Vagina (tissue), 2 donors: ENCODE measurements at regions not wholly inside any gene's neighbourhood (a gene's known extent, or its start where the extent isn't known, plus 50 kb on each side); places are given as distances from the start of the nearest gene placed in this dataset.

Experiments
- DNase-seq, 2 donors: peaks; one replicate each; pipeline ENCODE4 v3.0.0-alpha.2; 2017; ENCODE audit errors: extremely low spot score in 2 of 2
- H3K27ac ChIP-seq: fragments of 200-600 bp; sonication (generic); one replicate; pipeline ENCODE4 v1.5.1; 2019
- H3K27me3 ChIP-seq: fragments of 200-600 bp; sonication (generic); one replicate; pipeline ENCODE4 v1.5.1; 2019
- H3K36me3 ChIP-seq, 2 donors: fragments of 200-600 bp; sonication (generic); one replicate each; pipeline ENCODE4 v1.5.1; 2017 to 2019
- H3K4me1 ChIP-seq: fragments of 200-600 bp; sonication (generic); one replicate; pipeline ENCODE4 v1.5.1; 2019
- H3K4me3 ChIP-seq, 2 donors: fragments of 200-600 bp; sonication (generic); 1 replicate in 1 of 2; 2 replicates in 1 of 2; pipeline ENCODE4 v1.5.1; 2016 to 2019
- H3K9me3 ChIP-seq: fragments of 200-600 bp; sonication (generic); one replicate; pipeline ENCODE4 v1.5.1; 2019
- CTCF ChIP-seq, 3 experiments: fragments of 450-650 bp in 2 of 3; fragments of 200-600 bp in 1 of 3; sonication (generic) in 1 of 3; IDR thresholded peaks; one replicate each; pipeline ENCODE4 v1.5.1; 2017 to 2019; ENCODE audit warnings: antibody characterized with exemption in 3 of 3, mild to moderate bottlenecking in 2 of 3, moderate library complexity in 2 of 3
- POLR2A ChIP-seq, 2 donors: fragments of 450-650 bp; IDR thresholded peaks; one replicate each; pipeline ENCODE4 v1.6.1; 2017; ENCODE audit warnings: antibody characterized with exemption in 2 of 2, mild to moderate bottlenecking in 2 of 2, moderate library complexity in 2 of 2
- POLR2AphosphoS5 ChIP-seq, 2 donors: sonication (generic); formaldehyde crosslinking; IDR thresholded peaks; one replicate each; pipeline ENCODE4 v1.9.0; 2017; ENCODE audit warnings: antibody characterized with exemption in 2 of 2, mild to moderate bottlenecking in 2 of 2, low read depth in 1 of 2; ENCODE audit not compliant: insufficient read depth in 1 of 2
- intact Hi-C: fragments of 100-400 bp; cut with DNase I; formaldehyde crosslinking; loops from one replicate; pipeline ENCODE4 v1.15.1; 2023

GRCh38 chr16:49130397-49130796 lies 151.2 kb downstream of the CBLN1 start:
- TF ChIP-seq POLR2AphosphoS5 (IDR thresholded peaks at IDR 0.05; ENCODE audit: insufficient read depth in 1 of 2, low read depth in 1 of 2) = no peak
- TF ChIP-seq POLR2A (IDR thresholded peaks at IDR 0.05) = no peak
- TF ChIP-seq CTCF (IDR thresholded peaks at IDR 0.05) = no peak
- DNase-seq = peak in 1 of 2 donors; percentile 42
- no peak overlapping the region for H3K4me3 ChIP-seq
- H3K27me3 ChIP-seq = no peaks in the 10 kb centered on the region
- no peaks in the 10 kb centered on the region for H3K4me1 ChIP-seq
- no peak overlapping the region for H3K27ac ChIP-seq
- no peaks in the 10 kb centered on the region for H3K9me3 ChIP-seq
- no peaks in the 10 kb centered on the region for H3K36me3 ChIP-seq
- intact Hi-C loops = no loop called here

GRCh38 chr16:49129935-49130334 lies 151.7 kb downstream of the CBLN1 start:
- Histone ChIP-seq H3K4me1 (no peaks in the 10 kb centered on the region), H3K36me3 (no peaks in the 10 kb centered on the region), H3K27me3 (no peaks in the 10 kb centered on the region), H3K27ac (no peak overlapping the region), H3K4me3 (no peak overlapping the region), H3K9me3 (no peaks in the 10 kb centered on the region)
- TF ChIP-seq CTCF (IDR thresholded peaks at IDR 0.05) = no peak
- no peak for TF ChIP-seq POLR2A (IDR thresholded peaks at IDR 0.05)
- TF ChIP-seq POLR2AphosphoS5 (IDR thresholded peaks at IDR 0.05; ENCODE audit: insufficient read depth in 1 of 2, low read depth in 1 of 2) = no peak
- intact Hi-C loops = no loop called here
- DNase-seq = peak in 1 of 2 donors; percentile 27

- Histone ChIP-seq H3K9me3 (no peaks in the 10 kb centered on the region), H3K4me1 (no peaks in the 10 kb centered on the region), H3K27me3 (no peaks in the 10 kb centered on the region), H3K4me3 (no peak overlapping the region), H3K36me3 (no peaks in the 10 kb centered on the region), H3K27ac (no peak overlapping the region)
- TF ChIP-seq CTCF (IDR thresholded peaks at IDR 0.05) (no peak), POLR2A (IDR thresholded peaks at IDR 0.05) (no peak), POLR2AphosphoS5 (IDR thresholded peaks at IDR 0.05; ENCODE audit: insufficient read depth in 1 of 2, low read depth in 1 of 2) (no peak)
- peak in 1 of 2 donors; percentile 40 for DNase-seq
- intact Hi-C loops = no loop called here
These were observed 152.9 kb downstream of the CBLN1 start for GRCh38 chr16:49128740-49129139.

- Histone ChIP-seq H3K27ac (no peak overlapping the region), H3K4me1 (no peaks in the 10 kb centered on the region), H3K36me3 (no peaks in the 10 kb centered on the region), H3K4me3 (no peak overlapping the region), H3K27me3 (no peaks in the 10 kb centered on the region), H3K9me3 (no peaks in the 10 kb centered on the region)
- TF ChIP-seq CTCF (IDR thresholded peaks at IDR 0.05) = no peak
- TF ChIP-seq POLR2AphosphoS5 (IDR thresholded peaks at IDR 0.05; ENCODE audit: insufficient read depth in 1 of 2, low read depth in 1 of 2) = no peak
- TF ChIP-seq POLR2A (IDR thresholded peaks at IDR 0.05) = no peak
- intact Hi-C loops = no loop called here
- DNase-seq = no peak
These were observed 154.5 kb downstream of the CBLN1 start for GRCh38 chr16:49127103-49127502.

GRCh38 chr16:49121636-49122035 lies 160.0 kb downstream of the CBLN1 start:
- intact Hi-C loops = no loop called here
- DNase-seq = no peak
- TF ChIP-seq CTCF (IDR thresholded peaks at IDR 0.05) (no peak), POLR2AphosphoS5 (IDR thresholded peaks at IDR 0.05; ENCODE audit: insufficient read depth in 1 of 2, low read depth in 1 of 2) (no peak), POLR2A (IDR thresholded peaks at IDR 0.05) (no peak)
- no peak overlapping the region for H3K27ac ChIP-seq
- no peak overlapping the region for H3K4me3 ChIP-seq
- H3K4me1 ChIP-seq = no peaks in the 10 kb centered on the region
- H3K9me3 ChIP-seq = no peaks in the 10 kb centered on the region
- no peaks in the 10 kb centered on the region for H3K27me3 ChIP-seq
- H3K36me3 ChIP-seq = no peaks in the 10 kb centered on the region
